Caco-2 (cell line): ENCODE measurements at regions not wholly inside any gene's neighbourhood (a gene's known extent, or its start where the extent isn't known, plus 50 kb on each side); places are given as distances from the start of the nearest gene placed in this dataset.

Experiments used
- BruUV-seq: library from RNA; stranded (reverse); fragments of 400-500 nt; replicated peaks from 2 replicates; lab custom pipeline; 2021; lab: Mats Ljungman, UMichigan
- CTCF ChIA-PET: fragments of 300-600 bp; sonication (Branson Sonifier 250); formaldehyde crosslinking; loops from one replicate; lab custom pipeline; 2022; ENCODE audit warnings: antibody characterized with exemption; lab: Charles Lee
- POLR2A ChIA-PET: fragments of 300-600 bp; sonication (Branson Sonifier 250); formaldehyde crosslinking; loops from one replicate; lab custom pipeline; 2022; ENCODE audit warnings: antibody characterized with exemption; lab: Charles Lee
- DNase-seq, 2 experiments: peaks; one replicate each; pipeline versions ENCODE4 v3.0.0 to v3.0.0-alpha.2; 2020 to 2022
- H3K27me3 ChIP-seq: replicated peaks from 2 replicates; pipeline ENCODE4 v1.6.0; 2011; ENCODE audit warnings: low read length; ENCODE audit not compliant: control insufficient read depth, insufficient read depth
- H3K36me3 ChIP-seq: 2 replicates; pipeline ENCODE4 v1.5.1; 2011; ENCODE audit warnings: low read length; ENCODE audit not compliant: control insufficient read depth, insufficient read depth
- H3K4me1 ChIP-seq: fragments of 250-450 bp; sonication (Bioruptor Pico); 2 replicates; pipeline ENCODE4 v1.5.1; 2020; ENCODE audit warnings: mild to moderate bottlenecking
- H3K4me3 ChIP-seq: 2 replicates; pipeline ENCODE4 v1.5.1; 2011; ENCODE audit warnings: low read depth, mild to moderate bottlenecking, control low read depth, low read length
- H3K9me3 ChIP-seq: fragments of 250-450 bp; sonication (Bioruptor Pico); 2 replicates; pipeline ENCODE4 v1.5.1; 2020; ENCODE audit warnings: mild to moderate bottlenecking, moderate library complexity
- H3K27ac Mint-ChIP-seq: one replicate; pipeline ENCODE4 v1.8.0; 2022; ENCODE audit warnings: mixed read lengths; ENCODE audit not compliant: unreplicated experiment
- H3K27me3 Mint-ChIP-seq: one replicate; pipeline ENCODE4 v1.8.0; 2022; ENCODE audit warnings: mixed read lengths; ENCODE audit not compliant: insufficient read depth, unreplicated experiment
- H3K36me3 Mint-ChIP-seq: one replicate; pipeline ENCODE4 v1.8.0; 2022; ENCODE audit warnings: mild to moderate bottlenecking, mixed read lengths; ENCODE audit not compliant: insufficient read depth, unreplicated experiment
- H3K4me1 Mint-ChIP-seq: one replicate; pipeline ENCODE4 v1.8.0; 2022; ENCODE audit warnings: low read depth, mixed read lengths; ENCODE audit not compliant: unreplicated experiment
- H3K4me3 Mint-ChIP-seq: one replicate; pipeline ENCODE4 v1.8.0; 2022; ENCODE audit warnings: mild to moderate bottlenecking, moderate library complexity, mixed read lengths; ENCODE audit not compliant: unreplicated experiment
- H3K9me3 Mint-ChIP-seq: one replicate; pipeline ENCODE4 v1.8.0; 2022; ENCODE audit warnings: mixed read lengths; ENCODE audit not compliant: unreplicated experiment
- intact Hi-C: fragments of 100-400 bp; cut with micrococcal nuclease; formaldehyde crosslinking; loops from one replicate; pipeline ENCODE4 v1.10.0; 2022; ENCODE audit not compliant: unreplicated experiment
- TF ChIP-seq, protein P1 (sequence below), 2 experiments: fragments of 200-600 bp in 1 of 2; IDR thresholded peaks; 1 replicate in 1 of 2; 2 replicates in 1 of 2; pipeline versions ENCODE4 v1.5.1 to v1.8.0; 2011 to 2022; ENCODE audit warnings: antibody characterized with exemption in 1 of 2, control low read depth in 1 of 2, inconsistent platforms in 1 of 2, low read depth in 1 of 2, low read length in 1 of 2, mild to moderate bottlenecking in 1 of 2, moderate library complexity in 1 of 2; ENCODE audit not compliant: insufficient read depth in 1 of 2, severe bottlenecking in 1 of 2, unreplicated experiment in 1 of 2

DNA sequence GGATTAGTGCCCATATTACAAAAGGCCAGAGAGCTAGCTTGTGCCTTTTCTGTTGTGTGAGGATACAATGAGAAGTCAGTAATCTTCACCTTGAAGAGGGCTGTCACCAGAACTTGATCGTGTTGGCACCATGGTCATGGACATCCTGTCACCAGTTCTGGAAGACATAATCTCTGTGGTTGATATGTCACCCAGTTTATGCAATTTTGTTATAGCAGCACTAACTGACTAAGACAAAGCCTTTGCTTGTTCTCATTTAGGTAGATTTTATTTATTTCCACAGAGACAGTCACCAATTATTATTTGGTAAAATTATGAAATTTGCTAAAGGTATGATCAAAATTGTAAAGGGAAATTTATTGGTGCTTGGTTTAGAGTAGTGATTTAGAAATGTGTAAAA is 308.8 kb upstream of the CPXCR1 start:
- Mint-ChIP-seq H3K9me3 (peaks cover 26% of the 10 kb centered on the region), H3K4me3 (no peak overlapping the region), H3K4me1 (peaks cover 5% of the 10 kb centered on the region), H3K27me3 (no peaks in the 10 kb centered on the region), H3K27ac (no peak overlapping the region), H3K36me3 (peaks cover 4% of the 10 kb centered on the region)
- DNase-seq, result no peak
- H3K4me1 ChIP-seq, result no peaks in the 10 kb centered on the region
- no TSS peak for BruUV-seq
- intact Hi-C loops, result no loop called here
- CTCF ChIA-PET, result no interaction called here
- H3K36me3 ChIP-seq, result no peaks in the 10 kb centered on the region
- POLR2A ChIA-PET, result no interaction called here
- no peaks in the 10 kb centered on the region for H3K27me3 ChIP-seq
- no peak overlapping the region for H3K4me3 ChIP-seq
- no peaks in the 10 kb centered on the region for H3K9me3 ChIP-seq
- TF ChIP-seq, protein P1, sequence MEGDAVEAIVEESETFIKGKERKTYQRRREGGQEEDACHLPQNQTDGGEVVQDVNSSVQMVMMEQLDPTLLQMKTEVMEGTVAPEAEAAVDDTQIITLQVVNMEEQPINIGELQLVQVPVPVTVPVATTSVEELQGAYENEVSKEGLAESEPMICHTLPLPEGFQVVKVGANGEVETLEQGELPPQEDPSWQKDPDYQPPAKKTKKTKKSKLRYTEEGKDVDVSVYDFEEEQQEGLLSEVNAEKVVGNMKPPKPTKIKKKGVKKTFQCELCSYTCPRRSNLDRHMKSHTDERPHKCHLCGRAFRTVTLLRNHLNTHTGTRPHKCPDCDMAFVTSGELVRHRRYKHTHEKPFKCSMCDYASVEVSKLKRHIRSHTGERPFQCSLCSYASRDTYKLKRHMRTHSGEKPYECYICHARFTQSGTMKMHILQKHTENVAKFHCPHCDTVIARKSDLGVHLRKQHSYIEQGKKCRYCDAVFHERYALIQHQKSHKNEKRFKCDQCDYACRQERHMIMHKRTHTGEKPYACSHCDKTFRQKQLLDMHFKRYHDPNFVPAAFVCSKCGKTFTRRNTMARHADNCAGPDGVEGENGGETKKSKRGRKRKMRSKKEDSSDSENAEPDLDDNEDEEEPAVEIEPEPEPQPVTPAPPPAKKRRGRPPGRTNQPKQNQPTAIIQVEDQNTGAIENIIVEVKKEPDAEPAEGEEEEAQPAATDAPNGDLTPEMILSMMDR (IDR thresholded peaks at IDR 0.05; ENCODE audit: insufficient read depth in 1 of 2, low read depth in 1 of 2, low read length in 1 of 2, severe bottlenecking in 1 of 2, unreplicated experiment in 1 of 2), result no peak

- intact Hi-C loops, result loop anchor here (5.0 kb wide), 2 partner anchors 67 to 122 kb away; no protein-coding TSS in a partner anchor
- Mint-ChIP-seq H3K9me3 (peaks cover 34% of the 10 kb centered on the region), H3K27ac (no peak overlapping the region)
Measured at GRCh38 chrX:88439935-88440334, 307.1 kb upstream of the CPXCR1 start.

More at GRCh38 chrX:88439935-88440334, 307.1 kb upstream of the CPXCR1 start:
- CTCF ChIA-PET, result no interaction called here
- Histone ChIP-seq H3K9me3 (no peaks in the 10 kb centered on the region), H3K36me3 (no peaks in the 10 kb centered on the region), H3K4me3 (no peak overlapping the region), H3K27me3 (no peaks in the 10 kb centered on the region), H3K4me1 (peaks cover 5% of the 10 kb centered on the region; the same call in 1 of the 2 replicates)
- H3K4me3 Mint-ChIP-seq, result no peak overlapping the region
- H3K36me3 Mint-ChIP-seq, result peaks cover under 1% of the 10 kb centered on the region
- TF ChIP-seq, protein P1 (IDR thresholded peaks at IDR 0.05; ENCODE audit: insufficient read depth in 1 of 2, low read depth in 1 of 2, low read length in 1 of 2, severe bottlenecking in 1 of 2, unreplicated experiment in 1 of 2), result no peak
- peaks cover 15% of the 10 kb centered on the region for H3K4me1 Mint-ChIP-seq
- POLR2A ChIA-PET, result no interaction called here
- no TSS peak for BruUV-seq
- DNase-seq, result no peak
- no peaks in the 10 kb centered on the region for H3K27me3 Mint-ChIP-seq
